VCaP (cell line): ENCODE measurements at regions not wholly inside any gene's neighbourhood (a gene's known extent, or its start where the extent isn't known, plus 50 kb on each side); places are given as distances from the start of the nearest gene placed in this dataset.

Source experiments
- H3K27ac ChIP-seq: fragments of 450-650 bp; 2 replicates; pipeline ENCODE4 v1.5.1; 2017
- CTCF ChIP-seq: fragments of 450-650 bp; conservative IDR thresholded peaks from 2 replicates; pipeline ENCODE4 v1.5.1; 2017; ENCODE audit warnings: mild to moderate bottlenecking, moderate library complexity

GRCh38 chr7:89771003-89771636 lies 383.1 kb upstream of the STEAP1 start:
- H3K27ac ChIP-seq, result peak overlapping the region; percentile 14; the same call in 1 of the 2 replicates
- peak; percentile 67 for TF ChIP-seq CTCF

- no peak for TF ChIP-seq CTCF
- H3K27ac ChIP-seq, result peak overlapping the region; percentile 14; the same call in 1 of the 2 replicates
These were observed 382.0 kb upstream of the STEAP1 start for GRCh38 chr7:89772276-89772675.

DNA sequence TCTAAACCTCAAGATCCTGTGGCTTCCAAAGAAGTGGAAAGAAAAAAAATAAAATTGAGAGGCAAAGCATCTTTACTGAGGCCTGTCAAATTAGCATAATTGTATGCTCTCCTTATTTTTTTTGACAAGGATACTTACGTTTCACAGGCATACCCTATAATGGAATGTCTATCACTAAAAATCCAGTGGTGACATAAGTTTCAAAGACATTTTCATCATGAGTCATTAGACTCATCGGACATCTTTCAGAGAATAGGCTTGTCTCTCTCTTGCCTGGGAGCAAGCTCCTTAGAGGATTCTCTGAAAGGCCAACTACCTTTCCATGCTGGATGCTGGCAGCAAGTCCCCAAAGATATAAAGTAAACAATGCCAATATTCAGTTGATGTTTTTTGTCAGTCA lies 380.7 kb upstream of the STEAP1 start:
- no peak for TF ChIP-seq CTCF

DNA sequence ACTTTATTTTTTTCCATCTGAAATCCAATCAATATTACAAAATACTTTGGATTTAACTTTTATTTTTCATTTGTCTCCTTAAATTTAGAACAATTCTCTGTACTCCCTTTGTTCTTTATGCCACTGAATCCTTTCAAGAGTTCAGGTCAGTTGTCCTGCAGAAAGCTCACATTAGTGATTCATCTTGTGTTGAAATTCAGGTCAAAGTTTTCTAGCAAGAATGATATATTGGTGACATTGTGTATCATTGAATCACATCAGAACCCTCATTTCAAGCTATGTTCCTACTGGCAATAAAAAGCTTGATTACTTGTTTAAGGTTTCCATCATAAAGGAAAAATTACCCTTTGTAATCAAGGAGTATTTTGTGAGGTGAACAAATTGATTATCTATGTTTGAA lies 378.8 kb upstream of the STEAP1 start:
- TF ChIP-seq CTCF, result no peak
- no peak overlapping the region for H3K27ac ChIP-seq

More for the DNA sequence above, 380.7 kb upstream of the STEAP1 start:
- H3K27ac ChIP-seq, result no peak overlapping the region

DNA sequence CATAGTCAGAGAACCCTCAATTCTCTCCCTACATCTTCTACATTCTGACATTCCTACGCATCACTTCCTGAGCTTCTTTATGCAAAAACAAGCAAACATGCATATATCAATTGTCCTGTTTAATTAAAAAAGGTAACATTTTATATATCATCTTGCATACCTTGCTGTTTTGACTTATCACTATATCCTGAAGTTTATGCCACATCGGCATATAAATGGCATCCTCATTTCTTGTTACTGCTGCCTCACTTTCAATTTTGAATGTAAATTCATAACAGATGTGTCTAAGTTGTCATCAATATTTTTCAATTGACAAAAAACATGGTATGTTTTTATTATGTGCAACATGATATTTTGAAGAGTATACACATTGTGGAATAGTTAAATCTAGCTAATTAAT lies 377.3 kb upstream of the STEAP1 start:
- TF ChIP-seq CTCF, result no peak
- H3K27ac ChIP-seq, result no peak overlapping the region

DNA sequence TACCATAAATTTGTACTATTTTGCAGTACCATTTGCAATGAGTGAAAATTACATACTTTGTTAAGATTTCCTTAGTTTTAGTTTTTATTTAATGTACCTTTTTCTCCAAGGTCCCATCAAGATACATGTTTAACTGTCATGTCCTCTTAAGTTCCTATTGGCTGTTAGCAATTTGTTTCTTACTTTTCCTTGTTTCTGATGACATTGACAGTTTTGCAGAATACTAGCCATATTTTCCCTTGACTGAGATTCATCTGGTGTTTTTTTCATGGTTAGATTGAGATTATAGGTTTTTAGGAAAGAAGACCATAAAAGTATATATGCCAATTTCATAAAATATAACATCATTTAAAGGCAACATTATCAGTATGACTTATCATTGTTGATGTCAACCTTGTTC lies 376.8 kb upstream of the STEAP1 start:
- H3K27ac ChIP-seq, result no peak overlapping the region
- TF ChIP-seq CTCF, result no peak

GRCh38 chr7:89780291-89780690 lies 374.0 kb upstream of the STEAP1 start:
- no peak overlapping the region for H3K27ac ChIP-seq
- no peak for TF ChIP-seq CTCF
